ENCODE measurements at regions not wholly inside any gene's neighbourhood (a gene's known extent, or its start where the extent isn't known, plus 50 kb on each side); places are given as distances from the start of the nearest gene placed in this dataset.

GRCh38 chr2:71934595-71935261 lies 212.9 kb downstream of the CYP26B1 start:
- peak; percentile 83 for ATAC-seq (ENCODE audit: low FRiP score)
- WGBS, 2 donors: 83 to 85% methylated on average over 4 of the region's 4 CpGs

DNA sequence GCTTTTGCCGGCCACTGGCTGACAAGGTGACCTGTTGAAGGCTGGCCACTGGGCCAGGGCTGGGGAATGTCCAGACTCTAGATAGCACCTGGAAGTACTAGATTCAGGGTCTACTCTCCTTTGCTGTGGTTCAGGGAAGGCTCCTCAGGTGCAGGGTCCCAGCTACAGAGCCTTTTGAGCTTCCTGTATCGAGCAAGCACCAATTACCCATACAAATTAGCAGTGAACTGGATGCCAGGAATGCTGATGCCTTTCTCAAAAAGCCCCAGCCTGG lies 213.4 kb downstream of the CYP26B1 start:
- 94 to 100% methylated on average over 2 of the region's 2 CpGs for WGBS, 2 donors
- Histone ChIP-seq H3K4me3 (ENCODE audit: low read length in 2 of 2) (no peak overlapping the region), H3K27me3 (ENCODE audit: control insufficient read depth in 1 of 2, insufficient read depth in 2 of 2, low read length in 1 of 2) (no peaks in the 10 kb centered on the region), H3K27ac (ENCODE audit: low read depth in 1 of 2, low read length in 2 of 2) (no peak overlapping the region), H3K9me3 (ENCODE audit: control insufficient read depth, low read length) (no peaks in the 10 kb centered on the region), H3K4me1 (ENCODE audit: control insufficient read depth in 1 of 2, insufficient read depth in 2 of 2, low read length in 2 of 2) (no peaks in the 10 kb centered on the region), H3K36me3 (ENCODE audit: control insufficient read depth in 1 of 2, insufficient read depth in 2 of 2, low read length in 1 of 2) (no peaks in the 10 kb centered on the region)
- intact Hi-C loops (cut with DNase I): no loop called here
- ATAC-seq (ENCODE audit: low FRiP score) (no peak), DNase-seq (peak in 1 of 2 donors; percentile 58)

More at GRCh38 chr2:71934595-71935261, 212.9 kb downstream of the CYP26B1 start:
- peak; percentile 63 to 82 for DNase-seq
- intact Hi-C loops (cut with DNase I): no loop called here
- H3K4me3 ChIP-seq (ENCODE audit: low read length in 2 of 2): no peak overlapping the region
- H3K27ac ChIP-seq (ENCODE audit: low read depth in 1 of 2, low read length in 2 of 2): no peak overlapping the region
- no peaks in the 10 kb centered on the region for H3K4me1 ChIP-seq (ENCODE audit: control insufficient read depth in 1 of 2, insufficient read depth in 2 of 2, low read length in 2 of 2)
- no peaks in the 10 kb centered on the region for H3K27me3 ChIP-seq (ENCODE audit: control insufficient read depth in 1 of 2, insufficient read depth in 2 of 2, low read length in 1 of 2)
- H3K36me3 ChIP-seq (ENCODE audit: control insufficient read depth in 1 of 2, insufficient read depth in 2 of 2, low read length in 1 of 2): no peaks in the 10 kb centered on the region
- no peaks in the 10 kb centered on the region for H3K9me3 ChIP-seq (ENCODE audit: control insufficient read depth, low read length)

GRCh38 chr2:71933467-71934319 lies 214.0 kb downstream of the CYP26B1 start:
- no peak overlapping the region for H3K4me3 ChIP-seq (ENCODE audit: low read length in 2 of 2)
- no peaks in the 10 kb centered on the region for H3K27me3 ChIP-seq (ENCODE audit: control insufficient read depth in 1 of 2, insufficient read depth in 2 of 2, low read length in 1 of 2)
- 89 to 90% methylated on average over 8 of the region's 8 CpGs for WGBS, 2 donors
- intact Hi-C loops (cut with DNase I): no loop called here
- no peaks in the 10 kb centered on the region for H3K9me3 ChIP-seq (ENCODE audit: control insufficient read depth, low read length)
- H3K36me3 ChIP-seq (ENCODE audit: control insufficient read depth in 1 of 2, insufficient read depth in 2 of 2, low read length in 1 of 2): no peaks in the 10 kb centered on the region
- no peaks in the 10 kb centered on the region for H3K4me1 ChIP-seq (ENCODE audit: control insufficient read depth in 1 of 2, insufficient read depth in 2 of 2, low read length in 2 of 2)
- no peak overlapping the region for H3K27ac ChIP-seq (ENCODE audit: low read depth in 1 of 2, low read length in 2 of 2)
- ATAC-seq (ENCODE audit: low FRiP score) (peak; percentile 7), DNase-seq (peak in 1 of 2 donors; percentile 59)

- Histone ChIP-seq H3K27me3 (ENCODE audit: control insufficient read depth in 1 of 2, insufficient read depth in 2 of 2, low read length in 1 of 2) (no peaks in the 10 kb centered on the region), H3K4me3 (ENCODE audit: low read length in 2 of 2) (no peak overlapping the region), H3K9me3 (ENCODE audit: control insufficient read depth, low read length) (no peaks in the 10 kb centered on the region), H3K36me3 (ENCODE audit: control insufficient read depth in 1 of 2, insufficient read depth in 2 of 2, low read length in 1 of 2) (no peaks in the 10 kb centered on the region), H3K4me1 (ENCODE audit: control insufficient read depth in 1 of 2, insufficient read depth in 2 of 2, low read length in 2 of 2) (no peaks in the 10 kb centered on the region), H3K27ac (ENCODE audit: low read depth in 1 of 2, low read length in 2 of 2) (no peak overlapping the region)
- intact Hi-C loops (cut with DNase I): no loop called here
- 93% methylated on average over 13 of the region's 13 CpGs for WGBS, 2 donors
- ATAC-seq (ENCODE audit: low FRiP score): no peak
- peak in 1 of 2 donors; percentile 59 for DNase-seq
Measured at GRCh38 chr2:71932780-71933466, 214.7 kb downstream of the CYP26B1 start.

DNA sequence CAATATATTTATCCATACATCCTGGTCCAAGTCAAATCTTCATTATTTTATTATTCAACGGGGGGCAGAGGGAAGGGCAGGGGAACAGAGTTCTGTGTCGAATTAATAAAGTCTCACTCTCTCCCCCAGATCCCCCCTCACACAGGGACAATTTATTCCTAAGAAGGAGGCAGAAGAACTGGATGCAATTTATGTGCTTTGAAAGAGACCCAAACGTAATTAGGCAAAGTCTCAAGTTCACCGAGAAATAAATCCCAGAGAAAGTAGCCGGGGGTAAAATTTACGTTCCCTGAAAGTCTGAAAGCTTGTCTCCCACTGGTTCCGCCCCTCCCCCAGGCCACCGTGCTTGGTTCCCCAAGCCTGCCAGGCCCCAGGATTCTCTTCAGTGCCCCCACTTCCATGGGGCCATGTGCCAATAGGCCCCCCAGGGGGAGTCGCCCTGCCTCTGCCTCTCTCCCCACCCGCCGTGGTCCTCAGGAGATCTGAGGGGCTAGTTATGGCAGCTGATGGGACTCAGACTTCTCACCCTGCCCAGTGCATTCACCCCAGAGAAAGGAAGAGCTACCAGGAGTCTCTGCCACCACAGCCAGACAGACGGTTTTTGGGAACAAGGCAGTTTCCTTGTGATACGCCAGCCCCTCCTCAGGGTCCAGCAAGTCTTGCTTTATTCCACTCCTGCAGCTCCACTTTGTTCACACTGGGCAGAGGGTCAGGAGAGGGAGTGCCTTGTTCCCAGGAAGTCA lies 215.5 kb downstream of the CYP26B1 start:
- ATAC-seq (ENCODE audit: low FRiP score): no peak
- intact Hi-C loops (cut with DNase I): no loop called here
- H3K4me1 ChIP-seq (ENCODE audit: control insufficient read depth in 1 of 2, insufficient read depth in 2 of 2, low read length in 2 of 2): no peaks in the 10 kb centered on the region
- H3K27ac ChIP-seq (ENCODE audit: low read depth in 1 of 2, low read length in 2 of 2): no peak overlapping the region
- H3K36me3 ChIP-seq (ENCODE audit: control insufficient read depth in 1 of 2, insufficient read depth in 2 of 2, low read length in 1 of 2): no peaks in the 10 kb centered on the region
- WGBS, 2 donors: 91 to 95% methylated on average over 13 of the region's 13 CpGs
- H3K9me3 ChIP-seq (ENCODE audit: control insufficient read depth, low read length): no peaks in the 10 kb centered on the region
- no peaks in the 10 kb centered on the region for H3K27me3 ChIP-seq (ENCODE audit: control insufficient read depth in 1 of 2, insufficient read depth in 2 of 2, low read length in 1 of 2)
- DNase-seq: peak in 1 of 2 donors; percentile 50
- H3K4me3 ChIP-seq (ENCODE audit: low read length in 2 of 2): no peak overlapping the region

DNA sequence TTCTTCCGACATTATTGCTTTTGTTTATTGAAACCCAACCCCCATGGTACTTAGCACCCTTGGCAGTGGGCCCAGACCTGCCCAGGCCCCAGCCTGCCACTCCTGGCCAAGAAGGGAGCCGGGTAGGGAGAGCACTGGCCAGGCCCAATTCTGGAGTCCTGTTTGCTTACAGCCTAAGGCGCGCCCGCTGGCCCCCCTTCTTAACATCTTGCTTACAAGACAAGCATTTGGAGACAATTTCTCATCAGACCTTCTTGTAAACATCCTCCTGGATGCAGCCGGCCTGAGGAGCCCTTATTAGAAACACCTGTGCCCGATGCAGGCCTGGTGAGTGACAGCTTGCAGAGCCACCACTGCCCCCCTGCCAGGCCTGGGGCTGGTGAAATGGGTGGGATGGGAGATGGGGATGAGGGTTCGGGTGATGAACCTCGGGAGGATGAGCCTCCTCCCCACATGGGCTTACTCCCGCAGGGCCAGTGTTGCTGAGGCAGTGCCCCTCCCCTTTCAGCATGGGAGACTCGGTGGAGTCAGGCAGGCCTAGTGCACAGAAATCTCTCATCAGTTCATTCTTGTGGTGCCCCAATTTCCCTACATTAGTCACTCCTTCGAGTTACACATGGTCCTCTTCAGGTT lies 217.5 kb downstream of the CYP26B1 start:
- DNase-seq (no peak), ATAC-seq (ENCODE audit: low FRiP score) (no peak)
- Histone ChIP-seq H3K4me3 (ENCODE audit: low read length in 2 of 2) (no peak overlapping the region), H3K27me3 (ENCODE audit: control insufficient read depth in 1 of 2, insufficient read depth in 2 of 2, low read length in 1 of 2) (no peaks in the 10 kb centered on the region), H3K4me1 (ENCODE audit: control insufficient read depth in 1 of 2, insufficient read depth in 2 of 2, low read length in 2 of 2) (no peaks in the 10 kb centered on the region), H3K36me3 (ENCODE audit: control insufficient read depth in 1 of 2, insufficient read depth in 2 of 2, low read length in 1 of 2) (no peaks in the 10 kb centered on the region), H3K9me3 (ENCODE audit: control insufficient read depth, low read length) (no peaks in the 10 kb centered on the region), H3K27ac (ENCODE audit: low read depth in 1 of 2, low read length in 2 of 2) (no peak overlapping the region)
- intact Hi-C loops (cut with DNase I): no loop called here
- 84 to 89% methylated on average over 12 of the region's 12 CpGs for WGBS, 2 donors

- 85 to 86% methylated on average over 2 of the region's 2 CpGs for WGBS, 2 donors
- Histone ChIP-seq H3K27me3 (ENCODE audit: control insufficient read depth in 1 of 2, insufficient read depth in 2 of 2, low read length in 1 of 2) (no peaks in the 10 kb centered on the region), H3K4me3 (ENCODE audit: low read length in 2 of 2) (no peak overlapping the region), H3K9me3 (ENCODE audit: control insufficient read depth, low read length) (no peaks in the 10 kb centered on the region), H3K36me3 (ENCODE audit: control insufficient read depth in 1 of 2, insufficient read depth in 2 of 2, low read length in 1 of 2) (no peaks in the 10 kb centered on the region), H3K4me1 (ENCODE audit: control insufficient read depth in 1 of 2, insufficient read depth in 2 of 2, low read length in 2 of 2) (no peaks in the 10 kb centered on the region), H3K27ac (ENCODE audit: low read depth in 1 of 2, low read length in 2 of 2) (no peak overlapping the region)
- intact Hi-C loops (cut with DNase I): loop anchor here in 1 of 2 donors (10.0 kb wide), 1 partner anchor 385 kb away; no protein-coding TSS in a partner anchor
- DNase-seq (no peak), ATAC-seq (ENCODE audit: low FRiP score) (no peak)
Measured at GRCh38 chr2:71929482-71929772, 218.2 kb downstream of the CYP26B1 start.

- no peak for DNase-seq
- H3K9me3 ChIP-seq (ENCODE audit: control insufficient read depth, low read length): no peaks in the 10 kb centered on the region
- H3K36me3 ChIP-seq (ENCODE audit: control insufficient read depth in 1 of 2, insufficient read depth in 2 of 2, low read length in 1 of 2): no peaks in the 10 kb centered on the region
- H3K27me3 ChIP-seq (ENCODE audit: control insufficient read depth in 1 of 2, insufficient read depth in 2 of 2, low read length in 1 of 2): no peaks in the 10 kb centered on the region
- intact Hi-C loops (cut with DNase I): loop anchor here in 1 of 2 donors (10.0 kb wide), 1 partner anchor 384 kb away; no protein-coding TSS in a partner anchor
- H3K4me1 ChIP-seq (ENCODE audit: control insufficient read depth in 1 of 2, insufficient read depth in 2 of 2, low read length in 2 of 2): no peaks in the 10 kb centered on the region
- no peak overlapping the region for H3K27ac ChIP-seq (ENCODE audit: low read depth in 1 of 2, low read length in 2 of 2)
- ATAC-seq (ENCODE audit: low FRiP score): no peak
- WGBS, 2 donors: 94 to 95% methylated on average over 11 of the region's 11 CpGs
- no peak overlapping the region for H3K4me3 ChIP-seq (ENCODE audit: low read length in 2 of 2)
Measured at GRCh38 chr2:71928734-71929481, 218.8 kb downstream of the CYP26B1 start.
